HG03442 (cell line): ENCODE measurements at regions not wholly inside any gene's neighbourhood (a gene's known extent, or its start where the extent isn't known, plus 50 kb on each side); places are given as distances from the start of the nearest gene placed in this dataset.
"Not testable (repeated sequence)": the region's sequence is repeated elsewhere in the genome, so short reads cannot be mapped to it uniquely, and the experiment has no call there.

Source experiments
- ATAC-seq: cut with Tn5 transposase; IDR thresholded peaks from one replicate; pipeline ENCODE4 v1.9.1; 2021; ENCODE audit warnings: mild to moderate bottlenecking, moderate library complexity; ENCODE audit not compliant: unreplicated experiment

- ATAC-seq: no peak
Observed at GRCh38 chr12:20017802-20018201, 350.5 kb upstream of the PDE3A start.

- ATAC-seq: no peak
Observed at GRCh38 chr12:20018406-20018805, 349.9 kb upstream of the PDE3A start.

GRCh38 chr12:20024194-20024593 lies 344.1 kb upstream of the PDE3A start:
- ATAC-seq: no peak

GRCh38 chr12:20028033-20028432 lies 340.3 kb upstream of the PDE3A start:
- ATAC-seq: no peak

- no peak for ATAC-seq
Observed at GRCh38 chr12:20030826-20031225, 337.5 kb upstream of the PDE3A start.

GRCh38 chr12:20039562-20039961 lies 328.8 kb upstream of the PDE3A start:
- no peak for ATAC-seq

GRCh38 chr12:20040184-20040583 lies 328.2 kb upstream of the PDE3A start:
- ATAC-seq: no peak

- no peak for ATAC-seq
Observed at GRCh38 chr12:20040831-20041230, 327.5 kb upstream of the PDE3A start.

- ATAC-seq: no peak
Observed at GRCh38 chr12:20044351-20044750, 324.0 kb upstream of the PDE3A start.

GRCh38 chr12:20044846-20045245 lies 323.5 kb upstream of the PDE3A start:
- no peak for ATAC-seq

GRCh38 chr12:20047901-20048300 lies 320.4 kb upstream of the PDE3A start:
- ATAC-seq: no peak

- ATAC-seq: no peak
Observed at GRCh38 chr12:20050221-20050620, 318.1 kb upstream of the PDE3A start.

- ATAC-seq: no peak
Observed at GRCh38 chr12:20053782-20054181, 314.6 kb upstream of the PDE3A start.

- ATAC-seq: no peak
Observed at GRCh38 chr12:20055856-20056255, 312.5 kb upstream of the PDE3A start.

- ATAC-seq: no peak
Observed at GRCh38 chr12:20057398-20057797, 310.9 kb upstream of the PDE3A start.

GRCh38 chr12:20063116-20063515 lies 305.2 kb upstream of the PDE3A start:
- no peak for ATAC-seq

- ATAC-seq: no peak
Observed at GRCh38 chr12:20077618-20078017, 290.7 kb upstream of the PDE3A start.

- no peak for ATAC-seq
Observed at GRCh38 chr12:20089077-20089476, 279.3 kb upstream of the PDE3A start.

- ATAC-seq: not testable (repeated sequence)
Observed at GRCh38 chr12:20093190-20093810, 275.0 kb upstream of the PDE3A start.

GRCh38 chr12:20096430-20096829 lies 271.9 kb upstream of the PDE3A start:
- no peak for ATAC-seq

- ATAC-seq: peak; percentile 38
Observed at GRCh38 chr12:20097626-20098025, 270.7 kb upstream of the PDE3A start.

GRCh38 chr12:20099395-20100183 lies 268.7 kb upstream of the PDE3A start:
- no peak for ATAC-seq

GRCh38 chr12:20101046-20101445 lies 267.3 kb upstream of the PDE3A start:
- ATAC-seq: no peak
